ENCODE measurements at regions not wholly inside any gene's neighbourhood (a gene's known extent, or its start where the extent isn't known, plus 50 kb on each side); places are given as distances from the start of the nearest gene placed in this dataset.

DNA sequence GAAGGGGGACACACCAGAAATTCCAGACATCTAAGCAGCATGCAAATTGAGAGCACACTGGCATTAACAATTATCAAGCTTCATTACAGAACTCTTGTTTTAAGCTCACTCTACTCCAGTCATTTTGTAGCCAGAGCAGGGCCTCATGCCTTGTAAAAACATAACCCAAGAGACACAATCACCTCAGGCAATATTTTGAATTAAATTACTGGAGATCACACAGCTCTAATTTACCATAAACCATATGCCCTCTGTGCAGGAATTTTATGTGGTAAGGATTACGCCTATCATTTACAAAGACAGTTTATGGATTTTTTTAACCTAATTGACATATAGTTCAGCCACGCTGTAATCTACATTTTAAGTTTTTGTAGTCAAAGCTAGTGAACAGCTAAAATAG, 414.1 kb upstream of the DDI1 start:
- H3K4me2 ChIP-seq, result no peak overlapping the region
- no TSS peak for BruUV-seq (replicated peaks)
- no peaks in the 10 kb centered on the region for H4K20me1 ChIP-seq (ENCODE audit: insufficient read depth)
- peaks cover 42% of the 10 kb centered on the region for H3K4me1 ChIP-seq (replicated peaks; ENCODE audit: insufficient read depth)
- peaks cover 4% of the 10 kb centered on the region; the same call in 1 of the 2 replicates for H3K9me3 ChIP-seq (ENCODE audit: insufficient read depth, low read depth)
- ChIA-PET CTCF (no interaction called here), POLR2A (ENCODE audit: unreplicated experiment) (no interaction called here)
- H3F3A ChIP-seq (ENCODE audit: insufficient read depth, low read depth), result peaks cover 33% of the 10 kb centered on the region
- H3K4me3 ChIP-seq, result no peak overlapping the region
- H3K36me3 ChIP-seq (ENCODE audit: low read depth), result no peaks in the 10 kb centered on the region; the same call in 1 of the 2 replicates
- no peak for DNase-seq
- no peak overlapping the region for H3K27ac ChIP-seq
- H3K9me2 ChIP-seq (ENCODE audit: insufficient read depth), result no peaks in the 10 kb centered on the region
- no peaks in the 10 kb centered on the region for H3K79me2 ChIP-seq (ENCODE audit: low read depth)
- intact Hi-C loops (cut with micrococcal nuclease; ENCODE audit: unreplicated experiment), result no loop called here
- no peak overlapping the region for H2AFZ ChIP-seq
- no peaks in the 10 kb centered on the region for H3K27me3 ChIP-seq (ENCODE audit: insufficient read depth, low read depth)
- no peak for TF ChIP-seq EZH2 (IDR thresholded peaks at IDR 0.05; ENCODE audit: low read depth)
- TF ChIP-seq, protein P1, sequence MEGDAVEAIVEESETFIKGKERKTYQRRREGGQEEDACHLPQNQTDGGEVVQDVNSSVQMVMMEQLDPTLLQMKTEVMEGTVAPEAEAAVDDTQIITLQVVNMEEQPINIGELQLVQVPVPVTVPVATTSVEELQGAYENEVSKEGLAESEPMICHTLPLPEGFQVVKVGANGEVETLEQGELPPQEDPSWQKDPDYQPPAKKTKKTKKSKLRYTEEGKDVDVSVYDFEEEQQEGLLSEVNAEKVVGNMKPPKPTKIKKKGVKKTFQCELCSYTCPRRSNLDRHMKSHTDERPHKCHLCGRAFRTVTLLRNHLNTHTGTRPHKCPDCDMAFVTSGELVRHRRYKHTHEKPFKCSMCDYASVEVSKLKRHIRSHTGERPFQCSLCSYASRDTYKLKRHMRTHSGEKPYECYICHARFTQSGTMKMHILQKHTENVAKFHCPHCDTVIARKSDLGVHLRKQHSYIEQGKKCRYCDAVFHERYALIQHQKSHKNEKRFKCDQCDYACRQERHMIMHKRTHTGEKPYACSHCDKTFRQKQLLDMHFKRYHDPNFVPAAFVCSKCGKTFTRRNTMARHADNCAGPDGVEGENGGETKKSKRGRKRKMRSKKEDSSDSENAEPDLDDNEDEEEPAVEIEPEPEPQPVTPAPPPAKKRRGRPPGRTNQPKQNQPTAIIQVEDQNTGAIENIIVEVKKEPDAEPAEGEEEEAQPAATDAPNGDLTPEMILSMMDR (conservative IDR thresholded peaks at IDR 0.05), result no peak

GRCh38 chr11:103623933-103624332, 412.5 kb upstream of the DDI1 start:
- no peak overlapping the region for H3K4me3 ChIP-seq
- no TSS peak for BruUV-seq (replicated peaks)
- intact Hi-C loops (cut with micrococcal nuclease; ENCODE audit: unreplicated experiment), result no loop called here
- TF ChIP-seq, protein P1 (conservative IDR thresholded peaks at IDR 0.05), result no peak
- no peak for TF ChIP-seq EZH2 (IDR thresholded peaks at IDR 0.05; ENCODE audit: low read depth)
- H3K9me2 ChIP-seq (ENCODE audit: insufficient read depth), result no peaks in the 10 kb centered on the region
- H3K27me3 ChIP-seq (ENCODE audit: insufficient read depth, low read depth), result no peaks in the 10 kb centered on the region
- no peaks in the 10 kb centered on the region for H4K20me1 ChIP-seq (ENCODE audit: insufficient read depth)
- peak overlapping the region; percentile 52; the same call in 1 of the 2 replicates for H2AFZ ChIP-seq
- CTCF ChIA-PET, result no interaction called here
- POLR2A ChIA-PET (ENCODE audit: unreplicated experiment), result no interaction called here
- H3F3A ChIP-seq (ENCODE audit: insufficient read depth, low read depth), result peaks cover 33% of the 10 kb centered on the region
- 0 out of 2 replicates have a peak overlapping the region, but pooled peaks have one; percentile 29 for H3K4me2 ChIP-seq
- no peaks in the 10 kb centered on the region; the same call in 1 of the 2 replicates for H3K36me3 ChIP-seq (ENCODE audit: low read depth)
- H3K79me2 ChIP-seq (ENCODE audit: low read depth), result no peaks in the 10 kb centered on the region
- no peak for DNase-seq
- peaks cover 44% of the 10 kb centered on the region for H3K4me1 ChIP-seq (replicated peaks; ENCODE audit: insufficient read depth)
- H3K27ac ChIP-seq, result peak overlapping the region; percentile 98
- peaks cover 4% of the 10 kb centered on the region; the same call in 1 of the 2 replicates for H3K9me3 ChIP-seq (ENCODE audit: insufficient read depth, low read depth)

GRCh38 chr11:103624708-103625623, 411.5 kb upstream of the DDI1 start:
- TF ChIP-seq, protein P1 (conservative IDR thresholded peaks at IDR 0.05), result no peak
- TF ChIP-seq EZH2 (IDR thresholded peaks at IDR 0.05; ENCODE audit: low read depth), result no peak
- CTCF ChIA-PET, result no interaction called here
- H4K20me1 ChIP-seq (ENCODE audit: insufficient read depth), result no peaks in the 10 kb centered on the region
- peak overlapping the region; percentile 98 for H3K27ac ChIP-seq
- intact Hi-C loops (cut with micrococcal nuclease; ENCODE audit: unreplicated experiment), result loop anchor here (1.0 kb wide), 2 partner anchors 100 to 298 kb away; no protein-coding TSS in a partner anchor
- 0 out of 2 replicates have a peak overlapping the region, but pooled peaks have one; percentile 2 for H3K4me3 ChIP-seq
- H3K79me2 ChIP-seq (ENCODE audit: low read depth), result no peaks in the 10 kb centered on the region
- no peaks in the 10 kb centered on the region for H3K27me3 ChIP-seq (ENCODE audit: insufficient read depth, low read depth)
- TSS peak; percentile 96 for BruUV-seq (replicated peaks)
- H3K9me2 ChIP-seq (ENCODE audit: insufficient read depth), result no peaks in the 10 kb centered on the region
- peak overlapping the region; percentile 52; the same call in 1 of the 2 replicates for H2AFZ ChIP-seq
- peaks cover 44% of the 10 kb centered on the region for H3K4me1 ChIP-seq (replicated peaks; ENCODE audit: insufficient read depth)
- H3K36me3 ChIP-seq (ENCODE audit: low read depth), result no peaks in the 10 kb centered on the region; the same call in 1 of the 2 replicates
- peak overlapping the region; percentile 29 for H3K4me2 ChIP-seq
- POLR2A ChIA-PET (ENCODE audit: unreplicated experiment), result no interaction called here
- DNase-seq, result peak; percentile 25 to 99
- H3K9me3 ChIP-seq (ENCODE audit: insufficient read depth, low read depth), result peaks cover 9% of the 10 kb centered on the region; the same call in 1 of the 2 replicates
- peaks cover 33% of the 10 kb centered on the region for H3F3A ChIP-seq (ENCODE audit: insufficient read depth, low read depth)

Data from PC-9 (cell line).